ENCODE measurements at regions not wholly inside any gene's neighbourhood (a gene's known extent, or its start where the extent isn't known, plus 50 kb on each side); places are given as distances from the start of the nearest gene placed in this dataset.

GRCh38 chr1:36595349-36595748 lies 112.6 kb upstream of the CSF3R start:
- TF ChIP-seq CTCF (IDR thresholded peaks at IDR 0.05) (no peak), POLR2A (IDR thresholded peaks at IDR 0.05) (no peak)

All from testis (tissue), 2 donors.